HG02623 (cell line): ENCODE measurements at regions not wholly inside any gene's neighbourhood (a gene's known extent, or its start where the extent isn't known, plus 50 kb on each side); places are given as distances from the start of the nearest gene placed in this dataset.

Source experiments
- ATAC-seq: cut with Tn5 transposase; IDR thresholded peaks from one replicate; pipeline ENCODE4 v1.9.1; 2021; ENCODE audit warnings: moderate library complexity; ENCODE audit not compliant: unreplicated experiment

DNA sequence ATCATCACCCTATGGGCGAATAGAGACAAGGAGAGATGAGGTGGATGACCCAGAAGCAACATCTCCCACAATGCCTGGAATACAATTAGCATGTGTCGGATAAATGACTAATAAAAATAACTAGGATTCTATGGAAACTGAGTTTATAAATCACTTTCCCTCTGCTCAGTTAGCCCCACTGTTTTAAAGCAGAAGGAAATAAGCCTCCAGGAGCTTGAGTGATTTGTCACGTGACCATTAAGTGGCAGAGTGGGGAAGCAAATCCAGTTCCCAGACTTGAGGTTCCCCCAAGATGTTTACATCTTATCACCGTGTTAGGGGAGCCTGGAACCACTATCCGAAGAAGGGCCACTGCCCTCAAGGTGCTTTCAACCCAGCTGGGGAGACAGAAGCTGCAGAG, 136.5 kb upstream of the CCND2 start:
- no peak for ATAC-seq

DNA sequence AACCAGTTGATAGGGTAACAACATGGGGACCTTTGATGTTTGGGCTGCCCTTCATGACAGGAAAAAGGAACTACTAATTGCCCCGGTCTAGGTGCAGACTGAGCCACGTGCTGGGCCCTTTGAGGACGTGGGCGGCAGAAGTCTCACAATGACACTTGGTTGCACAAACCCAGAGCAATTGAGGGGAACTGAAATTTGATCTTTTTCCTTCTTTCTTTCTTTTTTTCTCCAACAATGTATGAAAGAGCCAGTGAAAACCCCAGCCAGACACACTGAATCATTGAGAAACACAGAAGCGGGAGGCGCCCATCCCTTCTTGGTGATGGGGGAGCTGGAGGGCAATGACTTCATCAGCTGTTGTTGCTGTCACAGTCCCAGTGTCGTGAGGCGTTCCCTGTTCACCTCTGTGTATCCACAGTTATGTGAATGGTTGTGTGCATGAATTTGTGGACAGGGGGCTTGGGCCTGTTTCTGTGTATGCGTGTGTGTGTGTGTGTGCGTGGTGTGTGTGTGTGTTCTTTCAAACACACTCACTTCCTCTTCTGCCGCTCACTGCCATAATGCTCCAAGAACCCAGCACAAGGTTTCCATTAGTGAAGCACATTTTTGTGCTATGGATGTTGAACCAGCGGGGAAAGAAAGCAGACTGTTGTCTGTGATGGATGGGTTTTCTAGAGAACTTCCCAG, 137.5 kb upstream of the CCND2 start:
- ATAC-seq = peak; percentile 80

DNA sequence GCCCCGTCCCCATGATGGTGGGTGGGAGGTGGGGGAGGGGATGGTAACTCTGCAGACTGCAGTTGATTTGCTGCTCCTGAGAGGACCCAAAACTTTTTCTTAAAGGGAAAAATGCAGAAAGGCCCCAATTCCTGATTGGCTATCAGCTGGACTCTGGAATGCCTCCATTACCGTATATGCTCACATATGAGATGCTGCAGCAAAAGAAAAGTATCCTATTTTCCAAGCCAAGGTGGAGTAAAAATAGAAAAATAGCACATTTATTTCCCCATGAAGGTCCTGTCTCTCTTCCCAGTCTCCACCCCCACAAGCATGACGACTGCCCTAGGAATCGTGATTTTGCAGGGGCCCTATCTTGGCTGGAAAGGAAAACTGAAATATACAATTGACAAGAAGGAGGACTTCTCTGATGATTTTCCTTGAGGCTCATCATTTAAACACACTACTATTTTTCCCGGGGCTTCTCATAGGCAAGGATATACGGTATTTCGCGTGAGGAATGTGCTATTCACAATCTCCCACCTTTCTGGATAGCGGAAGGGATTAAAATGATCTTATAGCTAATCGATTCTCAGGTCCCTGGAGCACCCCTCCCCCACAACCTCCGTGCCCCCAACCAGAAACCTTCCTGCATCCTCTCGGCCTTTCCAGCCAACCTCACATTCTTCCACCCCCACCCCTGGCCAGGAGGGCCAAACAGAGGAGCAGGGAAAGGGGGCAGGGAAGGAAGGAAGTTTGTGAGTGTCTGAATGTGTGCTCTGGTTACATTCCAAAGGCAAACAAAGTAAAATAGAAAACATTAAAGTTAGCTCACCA, 138.9 kb upstream of the CCND2 start:
- no peak for ATAC-seq

DNA sequence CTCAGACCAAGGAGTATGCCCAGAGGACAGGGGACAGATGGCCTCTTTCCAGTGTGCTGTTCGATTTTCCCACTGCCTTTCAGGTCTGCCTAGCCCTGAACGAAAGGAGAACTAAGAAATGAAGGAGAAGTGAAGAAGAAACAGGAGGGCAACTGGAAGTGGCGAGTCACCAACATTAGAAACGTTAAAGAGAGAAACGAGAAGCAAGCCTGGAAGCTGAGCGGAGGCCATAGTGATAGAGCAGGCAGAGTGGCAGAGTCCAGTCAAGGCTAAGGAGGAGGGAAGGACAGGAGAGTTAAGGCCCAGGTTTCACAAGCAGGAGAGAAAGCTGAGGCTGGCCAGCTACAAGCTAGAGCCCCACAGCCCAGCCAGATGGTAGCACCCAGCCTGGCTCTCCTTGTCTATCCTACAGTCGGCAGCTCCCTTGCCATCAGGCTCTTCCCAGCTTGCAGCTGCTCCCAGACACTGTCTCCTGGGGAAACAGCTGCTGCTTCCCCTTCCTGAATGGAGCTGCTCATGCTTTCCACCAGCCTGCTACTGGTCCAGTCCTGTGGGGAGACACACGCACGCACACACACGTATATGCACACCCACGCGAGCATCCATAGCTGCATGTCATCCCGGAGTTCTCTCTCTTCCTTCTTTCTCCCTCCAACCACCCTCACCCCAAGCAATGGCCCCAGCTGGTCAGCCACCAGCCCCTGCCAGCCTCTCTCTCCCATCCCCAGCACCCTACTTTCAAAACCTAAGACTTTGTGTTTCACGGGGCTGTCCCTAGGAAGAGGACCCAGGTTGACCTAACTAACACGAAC, 139.7 kb upstream of the CCND2 start:
- ATAC-seq = no peak

DNA sequence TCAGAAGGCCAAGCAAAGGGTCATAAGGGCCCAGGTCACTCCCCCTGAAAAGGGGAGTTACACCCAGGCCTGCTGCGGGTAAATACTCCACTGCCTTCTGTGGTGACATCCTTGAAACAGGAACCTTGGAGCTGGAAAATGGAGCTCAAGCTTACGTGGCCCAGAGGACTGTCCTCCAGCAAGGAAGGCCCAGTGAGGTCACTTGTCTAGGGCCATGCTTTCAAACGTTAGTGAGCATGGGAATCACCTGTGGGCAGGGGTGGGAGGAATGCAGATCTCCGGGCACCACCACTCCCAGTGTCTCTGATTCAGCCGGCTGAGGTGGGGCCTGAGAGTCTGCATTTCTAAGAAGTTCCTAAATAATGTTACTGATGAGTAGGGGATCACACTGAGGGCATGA, 140.5 kb upstream of the CCND2 start:
- no peak for ATAC-seq

DNA sequence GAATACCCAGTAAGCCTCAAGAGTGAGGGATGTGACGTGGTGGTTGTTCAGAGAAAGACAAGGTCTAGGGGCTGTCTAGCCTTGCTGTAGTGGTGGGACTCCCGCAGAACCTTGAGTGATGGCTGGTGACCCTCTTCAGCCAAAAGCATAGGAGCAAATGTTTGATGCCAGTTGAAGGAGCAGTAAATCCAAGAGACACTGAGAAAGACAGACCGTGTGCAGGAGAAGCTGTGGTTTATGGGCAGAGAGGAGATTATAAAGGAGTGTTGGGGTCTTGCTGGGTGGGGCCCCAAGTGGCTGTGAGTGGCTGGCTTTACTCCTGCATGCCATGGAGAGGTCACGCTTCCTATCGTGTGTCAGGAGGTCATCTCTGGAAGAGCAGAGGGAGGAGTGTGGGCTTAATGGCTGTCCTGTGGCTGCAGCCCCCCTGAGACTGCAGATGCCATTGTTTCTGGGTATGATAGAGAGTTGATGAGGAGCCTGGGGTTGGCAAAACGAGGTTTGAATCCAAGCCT, 152.0 kb upstream of the CCND2 start:
- ATAC-seq = no peak

DNA sequence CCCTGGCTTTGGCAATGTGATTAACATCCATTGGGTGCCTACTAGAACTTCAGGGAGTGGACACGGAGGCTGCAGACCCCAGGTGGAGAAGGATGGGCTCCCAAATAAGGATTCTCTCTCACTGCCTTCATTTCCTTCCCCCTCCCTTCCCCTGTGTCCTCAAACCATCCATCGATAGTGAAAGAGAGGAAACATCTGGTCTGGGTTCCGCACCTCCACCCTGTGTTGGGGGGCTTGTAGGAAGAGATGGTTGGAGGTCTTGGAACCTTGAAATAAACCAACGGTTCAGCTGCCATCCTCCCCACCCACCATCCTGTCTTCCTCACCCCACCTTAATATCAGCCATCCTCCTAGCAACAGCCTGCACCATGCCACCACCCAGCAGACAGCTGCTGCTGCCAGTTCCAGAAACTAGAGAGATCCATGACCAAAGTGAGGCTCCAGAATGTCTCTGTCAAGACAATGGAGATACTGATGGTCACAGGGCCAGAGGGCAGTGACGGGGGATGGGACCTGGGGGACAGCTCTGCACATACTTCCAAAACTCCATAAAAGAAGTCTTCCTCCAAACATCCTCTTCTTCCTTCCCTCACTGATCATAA, 153.1 kb upstream of the CCND2 start:
- no peak for ATAC-seq

DNA sequence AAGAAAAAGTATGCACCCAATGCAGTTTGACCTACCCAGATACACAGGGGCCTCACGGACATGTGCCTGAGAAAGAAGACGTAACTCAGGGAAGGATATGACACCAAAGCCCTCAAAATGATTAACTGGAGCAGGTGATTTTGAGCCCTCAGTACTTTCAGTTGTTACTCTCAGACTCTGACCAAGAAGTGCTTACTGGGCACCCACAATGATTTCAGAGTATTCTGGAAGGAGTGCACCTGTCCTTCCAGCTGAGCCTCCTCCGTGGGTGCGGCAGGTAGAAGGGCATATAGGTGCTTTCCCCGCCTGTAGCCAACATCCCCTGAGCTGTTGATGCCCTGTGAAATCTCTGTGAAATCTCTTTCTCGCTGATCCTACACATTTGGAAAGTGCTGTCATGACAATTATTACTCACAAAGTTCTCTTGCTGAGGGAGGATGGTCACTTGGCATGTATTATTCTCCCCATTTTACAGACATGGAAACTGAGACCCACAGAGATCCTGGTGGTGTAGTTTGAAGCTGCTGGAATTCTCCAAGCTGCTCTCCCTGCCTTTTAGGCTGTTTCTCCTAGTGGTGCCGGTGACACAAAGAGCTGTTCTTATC, 154.3 kb upstream of the CCND2 start:
- peak; percentile 68 for ATAC-seq

DNA sequence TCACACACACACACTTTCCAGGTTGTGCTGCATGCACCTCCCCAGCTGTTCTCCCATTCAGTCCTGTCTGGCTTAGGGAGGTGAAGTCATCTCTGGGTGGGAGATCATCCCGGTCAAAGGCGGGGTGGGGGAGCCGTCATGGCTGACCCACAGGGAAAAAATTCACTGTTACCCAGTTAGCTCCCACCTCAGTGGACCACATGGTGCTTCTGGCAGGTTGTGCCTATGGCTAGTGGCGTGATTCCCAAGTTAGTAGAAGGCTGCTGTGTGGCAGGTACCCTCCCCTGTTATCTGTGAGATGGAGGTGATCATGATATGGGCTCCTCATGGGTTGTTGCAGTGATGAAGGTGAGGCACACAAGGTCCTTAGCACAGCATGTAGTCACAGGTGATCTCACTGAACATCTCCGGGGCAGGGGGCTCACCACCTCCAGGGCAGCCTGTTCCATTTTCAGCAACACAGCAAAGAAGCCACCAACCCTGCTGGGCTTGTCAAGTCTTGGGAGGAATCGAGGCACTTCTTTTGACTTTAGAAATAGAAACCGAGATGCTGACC, 154.9 kb upstream of the CCND2 start:
- peak; percentile 3 for ATAC-seq

DNA sequence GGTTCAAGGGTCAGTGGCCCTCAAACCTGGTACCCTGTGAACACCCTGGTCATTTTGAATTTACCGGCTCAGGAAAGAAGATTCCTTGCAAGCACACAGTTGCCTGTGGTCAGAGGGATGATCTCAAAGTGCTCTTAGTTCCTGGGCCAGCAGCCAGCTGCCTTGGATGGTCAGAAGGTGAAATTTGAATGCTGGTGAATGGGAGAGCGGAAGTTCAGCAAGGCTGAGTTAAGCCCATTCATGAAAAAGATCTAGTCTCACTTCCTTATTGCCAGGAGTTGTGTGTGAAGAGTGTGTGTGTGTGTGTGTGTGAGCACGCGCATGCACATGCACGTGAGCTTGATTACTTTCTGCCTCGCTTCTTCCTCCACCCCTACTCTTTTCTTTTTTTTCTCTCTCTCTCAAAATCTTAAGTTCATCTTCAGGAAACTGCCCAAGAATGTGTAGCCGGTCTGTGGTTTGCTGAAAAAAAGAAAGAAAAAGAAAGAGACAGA, 155.5 kb upstream of the CCND2 start:
- ATAC-seq = peak; percentile 25

DNA sequence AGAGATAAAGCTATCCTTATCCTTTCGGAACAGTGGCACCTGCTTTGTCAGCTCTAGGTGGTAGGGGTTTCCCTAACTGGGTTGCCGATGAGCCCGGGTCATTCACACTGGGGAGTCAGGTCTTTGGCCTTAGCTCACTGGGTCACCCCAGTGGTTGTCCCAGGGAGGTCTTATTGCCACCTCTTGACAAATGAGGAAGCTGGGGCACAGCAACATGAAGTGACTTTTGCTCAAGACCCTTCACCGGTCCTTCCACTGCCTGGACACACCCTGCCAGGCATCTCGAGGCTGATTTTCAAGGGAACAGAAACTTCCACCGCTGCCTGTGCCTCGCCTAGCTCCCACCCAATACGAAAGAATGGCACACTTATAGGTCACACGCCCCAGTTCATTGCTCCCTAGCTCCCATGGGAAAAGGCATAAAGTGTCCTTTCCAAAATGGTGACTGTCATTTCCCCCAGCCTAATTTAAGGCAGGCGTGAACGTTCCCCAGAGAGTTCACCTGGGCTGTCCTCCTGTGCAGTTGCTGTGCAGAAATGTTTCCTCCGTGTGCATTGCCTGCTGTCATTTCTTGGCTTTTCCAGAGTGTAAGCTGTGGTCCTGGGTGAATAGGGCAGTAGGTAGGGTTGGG, 156.1 kb upstream of the CCND2 start:
- ATAC-seq = no peak

DNA sequence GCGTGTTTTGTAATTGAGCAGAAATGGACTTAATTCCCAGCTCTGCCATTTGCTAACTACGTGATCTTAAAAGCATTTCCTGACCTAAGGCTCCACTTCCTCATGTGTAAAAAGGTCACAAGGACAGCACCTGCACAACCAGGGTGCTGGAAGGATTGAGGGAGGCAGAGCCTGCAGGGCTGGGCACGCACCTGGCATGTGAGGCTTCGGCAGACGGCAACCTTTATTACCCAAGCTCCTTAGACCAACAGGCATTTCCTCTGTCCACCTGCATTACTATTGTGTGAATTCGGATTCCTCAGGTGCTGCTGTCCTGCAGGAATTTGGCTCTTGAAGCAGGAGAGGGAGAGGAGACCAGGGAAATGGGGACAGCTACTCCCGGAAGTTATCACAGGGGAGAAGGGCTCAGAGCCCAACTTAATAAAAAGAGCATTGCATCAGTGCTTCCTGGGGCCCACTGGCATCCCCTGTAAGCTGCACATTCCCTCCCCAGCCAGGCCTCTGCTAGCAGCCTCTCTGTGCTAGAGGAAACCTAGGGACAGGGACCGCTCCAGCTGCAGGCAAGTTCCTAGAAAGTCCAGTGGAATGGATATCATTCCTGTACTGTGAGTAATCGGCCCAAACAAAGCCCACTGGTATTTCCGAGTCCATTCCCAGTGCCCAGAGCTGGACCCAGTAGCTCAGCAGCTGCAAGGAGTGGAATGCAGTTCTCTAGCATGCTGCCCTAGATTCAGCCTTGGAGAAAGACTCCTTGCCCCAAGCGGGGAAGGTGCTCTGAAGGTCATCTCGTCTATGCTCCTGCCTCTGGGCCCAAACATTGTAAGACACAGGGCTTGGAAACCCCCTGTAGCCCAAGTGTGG, 157.1 kb upstream of the CCND2 start:
- ATAC-seq = no peak

DNA sequence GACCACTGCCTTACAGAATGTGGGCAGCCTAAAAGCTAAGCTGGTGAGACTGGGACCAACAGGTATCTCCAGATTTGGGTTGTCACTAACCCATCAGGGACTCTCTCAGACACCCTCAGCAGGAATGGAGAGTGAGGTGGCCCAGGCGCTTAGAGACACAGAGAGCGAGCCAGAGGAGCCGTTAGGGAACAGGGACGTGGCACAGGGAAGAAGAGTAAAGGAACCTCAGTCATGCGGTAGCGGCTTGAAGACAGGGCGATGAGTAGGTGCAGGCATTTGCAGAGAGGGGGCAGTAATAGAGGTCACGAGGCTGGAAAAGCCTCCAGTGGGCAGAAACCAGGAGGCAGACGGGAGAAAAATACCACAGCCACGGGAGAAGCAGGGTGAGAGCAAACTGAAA, 158.0 kb upstream of the CCND2 start:
- no peak for ATAC-seq

DNA sequence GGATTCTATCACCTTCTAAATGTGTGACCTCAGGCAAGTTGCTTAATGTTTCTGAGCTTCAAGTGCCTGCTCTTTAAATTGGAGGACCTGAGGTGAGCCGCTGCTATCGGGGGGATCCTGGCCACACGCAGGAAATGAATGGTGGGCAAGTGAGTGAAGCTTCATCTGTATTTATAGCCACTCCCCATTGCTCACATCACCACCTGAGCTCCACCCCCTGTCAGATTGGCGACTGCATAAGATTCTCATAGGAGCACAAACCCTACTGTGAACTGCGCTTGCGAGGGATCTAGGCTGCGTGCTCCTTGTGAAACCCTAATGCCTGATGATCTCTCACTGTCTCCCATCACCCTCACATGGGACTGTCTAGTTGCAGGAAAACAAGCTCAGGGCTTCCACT, 158.6 kb upstream of the CCND2 start:
- no peak for ATAC-seq

DNA sequence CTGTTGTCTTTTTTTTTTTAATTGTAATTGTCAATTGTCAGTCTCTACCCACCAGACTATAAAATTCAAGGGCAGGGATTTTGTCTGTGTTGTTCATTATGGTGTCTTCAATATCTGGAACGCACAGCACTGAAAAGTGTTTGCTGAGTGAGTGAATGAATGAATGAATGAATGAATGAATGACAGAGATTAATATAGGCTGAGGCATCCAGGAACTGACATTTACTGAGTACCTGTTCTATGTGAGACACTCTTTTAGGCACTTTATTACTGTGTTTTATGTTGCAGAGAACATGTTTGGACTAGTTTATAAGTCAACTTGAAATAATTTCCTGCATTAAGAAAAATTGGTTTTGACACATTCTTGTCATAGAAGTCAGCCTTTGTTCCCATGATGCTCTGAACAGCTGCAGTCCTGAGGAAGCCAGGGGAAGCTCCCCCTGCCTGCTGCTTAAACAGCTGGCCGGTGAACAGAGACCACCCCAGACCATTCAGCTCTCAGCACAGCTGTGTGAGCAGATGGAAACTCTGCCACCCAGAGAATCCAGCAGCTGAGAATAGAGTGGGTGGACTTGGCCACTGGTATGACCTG, 160.7 kb upstream of the CCND2 start:
- no peak for ATAC-seq

DNA sequence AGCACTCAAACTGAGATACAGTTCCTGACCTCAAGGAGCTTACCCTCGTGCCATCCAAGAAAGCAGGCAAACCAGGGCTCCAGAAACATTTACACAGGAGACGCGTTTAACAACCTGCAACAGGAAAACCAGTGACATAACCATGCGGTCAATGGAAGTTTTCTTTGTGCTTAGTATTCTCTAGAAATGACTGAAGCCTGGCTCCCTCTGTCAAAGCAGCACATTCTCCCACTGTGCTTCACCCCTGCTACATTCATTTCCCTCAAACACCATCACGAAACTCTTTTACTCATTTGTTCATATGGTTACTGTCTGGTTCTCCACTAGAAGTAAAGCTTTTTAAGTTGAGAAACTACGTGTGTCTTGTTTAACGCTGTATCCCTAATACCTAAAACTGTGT, 161.3 kb upstream of the CCND2 start:
- no peak for ATAC-seq

DNA sequence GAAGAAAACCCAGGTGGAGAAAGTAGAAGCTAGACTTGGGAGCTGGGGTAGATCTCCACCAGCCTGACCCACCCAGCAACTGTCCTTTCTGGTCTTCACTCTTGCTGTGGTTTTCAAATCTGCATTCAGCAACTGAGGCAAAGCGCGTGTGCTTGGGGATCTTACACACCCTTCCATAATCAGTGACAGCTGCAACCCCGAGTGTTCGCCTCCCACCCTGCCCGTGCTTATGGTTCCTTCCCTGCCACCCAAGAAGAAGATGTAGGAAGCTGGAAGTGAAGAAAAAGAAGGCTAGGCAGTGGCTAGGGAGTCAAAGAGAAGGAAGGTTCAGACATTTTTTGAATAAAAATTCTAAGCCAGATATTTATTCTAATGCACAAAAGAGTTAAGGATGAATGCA, 162.6 kb upstream of the CCND2 start:
- ATAC-seq = no peak

DNA sequence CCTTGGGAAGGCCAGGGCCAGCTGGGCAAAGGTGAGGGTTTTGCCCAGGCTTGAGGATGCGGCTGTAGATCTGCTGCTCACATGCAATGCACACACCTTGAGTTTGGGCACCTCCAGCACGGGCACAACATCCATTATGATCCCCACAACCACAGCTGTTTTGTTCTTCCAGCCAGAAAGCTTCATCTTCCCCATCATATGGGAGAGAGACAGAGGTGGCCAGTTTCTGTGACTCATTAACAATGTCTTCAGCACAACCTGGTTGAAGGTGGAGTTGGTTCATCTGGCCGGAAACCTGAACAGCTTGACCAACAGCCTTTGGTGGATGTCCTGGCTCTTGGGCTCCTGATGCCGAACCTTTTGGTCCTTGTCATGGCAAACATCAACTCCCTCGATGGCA, 163.7 kb upstream of the CCND2 start:
- ATAC-seq = no peak
